Thyroid gland (tissue), 4 donors: ENCODE measurements at regions not wholly inside any gene's neighbourhood (a gene's known extent, or its start where the extent isn't known, plus 50 kb on each side); places are given as distances from the start of the nearest gene placed in this dataset.

Experiments used
- POLR2A ChIP-seq, 2 donors: fragments of 450-650 bp; IDR thresholded peaks; one replicate each; pipeline ENCODE4 v1.6.1; 2017; ENCODE audit warnings: antibody characterized with exemption in 2 of 2, mild to moderate bottlenecking in 2 of 2, moderate library complexity in 1 of 2
- TF ChIP-seq, protein P1 (sequence below), 6 experiments: fragments of 200-600 bp in 3 of 6; fragments of 450-650 bp in 3 of 6; sonication (generic) in 3 of 6; IDR thresholded peaks; one replicate each; pipeline ENCODE4 v1.5.1; 2016 to 2019; ENCODE audit warnings: antibody characterized with exemption in 6 of 6, mild to moderate bottlenecking in 2 of 6, inconsistent platforms in 1 of 6, moderate library complexity in 1 of 6

DNA sequence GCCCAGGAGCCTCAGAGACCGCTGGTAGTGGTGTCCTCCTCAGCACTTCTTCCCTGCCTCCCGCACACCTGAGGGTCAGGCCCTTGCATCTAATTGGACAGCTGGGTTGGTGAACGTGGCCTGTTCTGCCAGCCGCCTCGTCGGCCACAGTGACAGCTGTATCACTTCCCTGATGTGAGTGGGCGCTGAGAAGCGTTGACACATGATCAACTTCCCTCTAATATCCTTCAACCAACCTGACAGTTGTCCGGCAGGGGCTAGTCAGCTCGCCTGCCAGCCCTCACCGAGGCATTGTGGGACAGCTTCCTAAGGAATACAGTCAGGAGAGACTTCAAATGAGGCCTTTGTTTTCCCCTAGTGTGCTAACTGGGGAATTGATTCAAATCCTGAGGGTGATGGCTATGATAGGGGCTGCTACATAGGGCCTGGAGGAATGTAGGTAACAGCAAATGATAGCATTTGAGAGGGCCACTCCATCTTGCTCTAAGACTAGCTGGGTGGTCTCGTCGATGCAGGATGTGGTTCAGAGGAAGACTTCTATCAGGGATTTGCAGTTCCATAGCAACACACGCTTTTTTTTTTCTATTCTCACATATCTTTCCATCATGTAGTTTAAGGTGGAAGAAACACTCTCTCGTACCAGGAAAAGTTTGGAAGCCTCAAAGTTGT lies 230.8 kb downstream of the TSHZ3 start:
- TF ChIP-seq, protein P1, sequence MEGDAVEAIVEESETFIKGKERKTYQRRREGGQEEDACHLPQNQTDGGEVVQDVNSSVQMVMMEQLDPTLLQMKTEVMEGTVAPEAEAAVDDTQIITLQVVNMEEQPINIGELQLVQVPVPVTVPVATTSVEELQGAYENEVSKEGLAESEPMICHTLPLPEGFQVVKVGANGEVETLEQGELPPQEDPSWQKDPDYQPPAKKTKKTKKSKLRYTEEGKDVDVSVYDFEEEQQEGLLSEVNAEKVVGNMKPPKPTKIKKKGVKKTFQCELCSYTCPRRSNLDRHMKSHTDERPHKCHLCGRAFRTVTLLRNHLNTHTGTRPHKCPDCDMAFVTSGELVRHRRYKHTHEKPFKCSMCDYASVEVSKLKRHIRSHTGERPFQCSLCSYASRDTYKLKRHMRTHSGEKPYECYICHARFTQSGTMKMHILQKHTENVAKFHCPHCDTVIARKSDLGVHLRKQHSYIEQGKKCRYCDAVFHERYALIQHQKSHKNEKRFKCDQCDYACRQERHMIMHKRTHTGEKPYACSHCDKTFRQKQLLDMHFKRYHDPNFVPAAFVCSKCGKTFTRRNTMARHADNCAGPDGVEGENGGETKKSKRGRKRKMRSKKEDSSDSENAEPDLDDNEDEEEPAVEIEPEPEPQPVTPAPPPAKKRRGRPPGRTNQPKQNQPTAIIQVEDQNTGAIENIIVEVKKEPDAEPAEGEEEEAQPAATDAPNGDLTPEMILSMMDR (IDR thresholded peaks at IDR 0.05) = no peak
- no peak for TF ChIP-seq POLR2A (IDR thresholded peaks at IDR 0.05)
